ENCODE measurements at regions not wholly inside any gene's neighbourhood (a gene's known extent, or its start where the extent isn't known, plus 50 kb on each side); places are given as distances from the start of the nearest gene placed in this dataset.
"Not testable (repeated sequence)": the region's sequence is repeated elsewhere in the genome, so short reads cannot be mapped to it uniquely, and the experiment has no call there.

- intact Hi-C loops (cut with micrococcal nuclease) = loop anchor here (10.0 kb wide), 1 partner anchor 104 kb away; no protein-coding TSS in a partner anchor
- ATAC-seq (no peak), DNase-seq (no peak)
Measured at GRCh38 chr4:128450326-128451120, 162.9 kb upstream of the PGRMC2 start.

DNA sequence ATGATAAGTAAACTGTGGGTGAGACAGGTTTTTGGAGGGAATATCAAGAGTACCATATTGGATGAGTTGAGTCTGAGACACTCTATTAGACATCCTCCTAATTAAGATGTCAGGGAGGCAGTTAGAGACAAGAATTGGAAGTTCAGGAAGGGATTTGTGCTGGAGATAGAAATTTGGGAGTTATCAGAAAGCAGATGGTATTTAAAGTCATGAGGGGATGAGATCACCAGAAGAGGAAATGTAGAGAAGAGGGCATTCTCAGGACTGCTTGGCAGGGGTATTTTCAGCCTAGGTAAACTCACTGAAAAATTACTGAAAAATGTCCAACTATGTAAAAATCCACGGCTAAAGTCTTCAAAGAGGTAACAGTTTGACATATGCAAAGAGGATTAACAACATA, 161.6 kb upstream of the PGRMC2 start:
- intact Hi-C loops (cut with micrococcal nuclease) = no loop called here
- DNase-seq (no peak), ATAC-seq (no peak)

GRCh38 chr4:128444544-128445302, 157.1 kb upstream of the PGRMC2 start:
- intact Hi-C loops (cut with micrococcal nuclease) = no loop called here
- DNase-seq = no peak
- ATAC-seq = no peak

DNA sequence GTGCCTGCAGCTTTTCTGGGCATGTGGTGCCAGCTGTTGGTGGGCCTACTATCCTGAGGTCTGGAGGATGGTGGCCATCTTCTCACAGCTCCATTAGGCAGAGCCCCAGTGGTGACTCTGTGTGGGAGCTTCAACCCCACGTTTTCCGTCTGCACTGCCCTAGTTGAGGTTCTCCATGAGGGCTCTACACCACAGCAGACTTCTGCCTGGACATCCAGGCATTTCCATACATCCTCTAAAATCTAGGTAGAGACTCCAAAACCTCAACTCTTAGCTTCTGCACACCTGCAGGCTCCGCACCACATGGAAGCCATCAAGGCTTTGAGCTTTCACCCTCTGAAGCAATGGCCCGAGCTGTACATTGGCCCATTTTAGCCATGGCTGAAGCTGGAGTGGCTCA, 153.3 kb upstream of the PGRMC2 start:
- intact Hi-C loops (cut with micrococcal nuclease) = no loop called here
- no peak for ATAC-seq
- DNase-seq = no peak

- DNase-seq; intact Hi-C loops (cut with micrococcal nuclease); ATAC-seq: not testable (repeated sequence)
Measured at GRCh38 chr4:128437023-128437422, 149.4 kb upstream of the PGRMC2 start.

DNA sequence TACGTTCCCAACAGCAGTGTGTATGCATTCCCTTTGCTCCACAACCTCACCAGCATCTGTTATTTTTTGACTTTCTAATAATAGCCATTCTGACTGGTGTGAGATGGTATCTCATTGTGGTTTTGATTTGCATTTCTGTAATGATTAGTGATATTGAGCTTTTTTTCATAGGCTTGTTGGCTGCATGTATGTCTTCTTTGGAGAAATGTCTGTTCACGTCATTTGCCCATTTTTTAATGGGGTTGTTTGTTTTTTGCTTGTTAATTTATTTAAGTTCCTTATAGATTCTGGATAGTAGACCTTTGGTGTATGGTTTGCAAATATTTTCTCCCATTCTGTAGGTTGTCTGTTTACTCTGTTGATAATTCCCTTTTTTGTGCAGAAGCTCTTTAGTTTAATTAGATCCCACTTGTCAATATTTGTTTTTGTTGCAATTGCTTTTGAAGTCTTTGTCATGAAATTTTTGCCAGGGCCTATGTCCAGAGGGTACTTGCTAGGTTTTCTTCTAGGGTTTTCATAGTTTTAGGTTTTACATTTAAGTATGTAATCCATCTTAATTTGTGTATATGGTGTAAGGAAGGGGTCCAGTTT, 141.5 kb upstream of the PGRMC2 start:
- not testable (repeated sequence) for ATAC-seq, DNase-seq
- intact Hi-C loops (cut with micrococcal nuclease) = loop anchor here (10.0 kb wide), 1 partner anchor 436 kb away; no protein-coding TSS in a partner anchor

- intact Hi-C loops (cut with micrococcal nuclease) = loop anchor here (10.0 kb wide), 1 partner anchor 436 kb away; no protein-coding TSS in a partner anchor
- DNase-seq = no peak
- ATAC-seq = no peak
Measured at GRCh38 chr4:128428397-128428796, 140.8 kb upstream of the PGRMC2 start.

DNA sequence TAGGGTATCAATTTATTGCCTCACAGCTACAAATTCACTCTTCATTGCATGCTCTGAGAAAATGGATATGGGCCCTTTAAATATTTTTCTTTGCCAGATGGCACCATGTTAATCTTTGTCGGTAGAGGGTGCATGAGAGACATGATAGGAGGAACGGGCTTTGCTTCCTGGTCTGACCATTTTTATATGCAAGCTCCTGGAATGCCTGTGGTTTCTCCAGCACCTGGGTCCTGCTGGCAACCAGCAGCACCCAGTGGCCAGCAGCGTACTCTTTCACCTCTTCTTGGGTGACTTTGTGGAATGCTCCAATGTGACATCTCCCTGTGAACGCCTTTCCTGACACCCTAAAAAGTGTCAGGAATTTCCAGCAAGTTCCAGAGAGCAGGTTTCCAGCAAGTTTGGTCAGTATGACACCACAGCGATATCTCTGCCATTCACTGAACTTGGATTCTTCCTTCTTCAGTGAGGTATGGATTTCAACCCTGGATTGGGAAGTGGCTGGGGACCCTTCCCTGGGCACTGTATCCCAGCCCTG, 140.3 kb upstream of the PGRMC2 start:
- intact Hi-C loops (cut with micrococcal nuclease) = loop anchor here (10.0 kb wide), 1 partner anchor 437 kb away; no protein-coding TSS in a partner anchor
- DNase-seq (no peak), ATAC-seq (peak; percentile 81)

DNA sequence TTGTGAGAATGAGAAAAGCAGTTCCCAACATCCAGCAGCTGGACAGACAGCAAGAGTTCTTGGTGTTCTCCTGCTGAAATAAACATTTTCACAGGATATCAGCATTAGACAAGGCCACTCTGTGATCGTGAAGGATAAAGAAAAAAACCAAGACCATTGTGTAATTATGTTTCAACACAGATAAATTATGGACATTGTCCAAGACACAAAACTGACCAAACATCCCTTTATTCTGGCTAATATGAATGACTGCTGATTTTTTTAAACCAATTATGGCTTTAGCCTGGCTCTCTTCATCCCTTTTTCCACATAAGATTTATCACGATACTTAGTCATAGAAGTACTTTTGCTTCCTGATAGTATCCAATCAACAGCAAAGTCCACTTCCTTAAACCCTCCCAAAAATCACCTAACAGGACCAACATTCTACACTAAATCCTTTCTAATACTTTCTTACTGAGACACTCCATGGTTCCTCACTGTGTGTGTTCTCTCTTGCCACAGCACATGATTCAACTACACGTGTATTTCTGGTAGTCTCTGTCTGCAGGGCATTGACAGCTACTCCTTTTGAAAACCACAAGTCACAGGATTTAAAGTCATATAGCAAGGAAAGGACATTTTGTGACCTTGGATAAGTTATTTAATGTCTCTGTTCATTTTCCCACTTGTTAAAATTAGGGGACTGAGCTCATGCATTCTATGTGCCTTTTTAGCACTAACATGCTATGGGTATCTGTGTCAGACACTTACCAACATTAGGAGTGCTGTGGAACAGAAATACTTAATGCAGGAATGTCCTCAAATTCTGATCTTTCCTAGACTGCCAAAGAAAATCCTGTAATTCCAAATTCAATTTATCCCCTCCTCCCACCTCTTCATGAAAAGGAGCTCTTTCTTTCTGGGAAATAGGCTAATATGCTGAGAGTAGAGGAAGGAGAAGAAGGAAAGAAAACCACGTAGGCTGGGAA, 137.2 kb upstream of the PGRMC2 start:
- DNase-seq (no peak), ATAC-seq (peak; percentile 81)
- intact Hi-C loops (cut with micrococcal nuclease) = loop anchor here (10.0 kb wide), 1 partner anchor 440 kb away; no protein-coding TSS in a partner anchor

DNA sequence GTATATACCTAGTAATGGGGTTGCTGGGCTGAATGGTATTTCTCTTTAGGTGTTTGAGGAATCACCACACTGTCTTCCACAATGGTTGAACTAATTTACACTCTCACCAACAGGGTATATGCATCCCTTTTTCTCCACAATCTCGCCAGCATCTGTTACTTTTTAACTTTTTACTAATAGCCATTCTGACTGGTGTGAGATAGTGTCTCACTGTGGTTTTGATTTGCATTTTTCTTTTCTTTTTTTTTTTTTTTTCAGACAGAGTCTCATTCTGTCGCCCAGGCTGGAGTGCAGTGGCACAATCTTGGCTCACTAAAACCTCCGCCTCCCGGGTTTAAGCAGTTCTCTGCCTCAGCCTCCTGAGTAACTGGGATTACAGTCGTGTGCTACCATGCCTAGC, 134.7 kb upstream of the PGRMC2 start:
- intact Hi-C loops (cut with micrococcal nuclease) = loop anchor here (10.0 kb wide), 1 partner anchor 443 kb away; no protein-coding TSS in a partner anchor
- DNase-seq, ATAC-seq: not testable (repeated sequence)

- intact Hi-C loops (cut with micrococcal nuclease) = no loop called here
- ATAC-seq (no peak), DNase-seq (no peak)
Measured at GRCh38 chr4:128416921-128417320, 129.3 kb upstream of the PGRMC2 start.

GRCh38 chr4:128410037-128410436, 122.4 kb upstream of the PGRMC2 start:
- DNase-seq (no peak), ATAC-seq (no peak)
- intact Hi-C loops (cut with micrococcal nuclease) = no loop called here

- intact Hi-C loops (cut with micrococcal nuclease) = no loop called here
- ATAC-seq = no peak
- no peak for DNase-seq
Measured at GRCh38 chr4:128403586-128403985, 116.0 kb upstream of the PGRMC2 start.

DNA sequence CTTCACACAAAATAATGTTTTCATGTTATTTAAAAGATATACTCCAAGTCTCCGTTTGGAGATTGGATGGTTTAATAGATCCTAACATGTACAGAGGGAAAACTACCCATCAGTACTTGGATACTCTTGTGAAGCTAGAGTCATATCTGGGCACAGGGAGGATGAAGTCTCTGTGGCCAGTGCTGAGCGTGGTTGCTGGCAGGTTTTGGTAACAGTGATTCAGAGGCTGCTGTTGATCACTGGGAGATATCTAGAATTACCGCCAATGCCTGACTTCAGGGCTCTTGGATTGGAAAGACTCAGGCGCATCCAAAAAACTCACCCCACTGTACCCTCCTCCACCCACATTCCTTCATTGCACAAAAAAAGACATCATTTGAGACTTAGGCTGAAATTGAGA, 107.2 kb upstream of the PGRMC2 start:
- DNase-seq (no peak), ATAC-seq (no peak)
- intact Hi-C loops (cut with micrococcal nuclease) = no loop called here

DNA sequence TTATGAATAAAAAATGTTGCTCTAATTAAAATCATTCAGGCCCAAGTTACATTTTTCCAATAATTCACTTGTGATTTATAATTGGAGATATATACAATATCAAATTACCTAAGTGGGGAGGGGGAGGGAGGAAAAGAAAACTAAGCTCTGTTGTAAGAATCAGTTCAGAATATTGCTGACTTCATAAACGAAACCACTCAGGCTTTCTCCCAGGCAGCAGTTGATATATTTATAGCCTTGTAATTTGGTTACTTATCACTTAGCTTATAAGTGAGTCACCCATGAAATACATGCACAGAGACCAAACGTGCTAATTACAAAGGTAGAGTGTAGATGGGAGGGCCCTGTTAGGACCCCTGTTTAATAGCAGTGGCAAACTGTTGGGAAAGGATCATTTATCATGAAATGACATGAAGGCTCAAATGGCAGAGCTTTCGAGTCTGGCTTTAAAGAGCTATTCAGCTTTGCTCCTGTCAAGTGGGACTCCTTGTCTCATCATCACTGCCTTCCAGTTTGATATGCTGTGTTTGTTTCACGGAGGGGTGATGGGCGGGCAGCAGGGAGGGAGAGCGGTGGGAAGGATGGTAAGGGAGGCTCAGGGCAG, 105.6 kb upstream of the PGRMC2 start:
- intact Hi-C loops (cut with micrococcal nuclease) = no loop called here
- DNase-seq (no peak), ATAC-seq (peak; percentile 93)

GRCh38 chr4:128390475-128390996, 102.9 kb upstream of the PGRMC2 start:
- DNase-seq (no peak), ATAC-seq (no peak)
- intact Hi-C loops (cut with micrococcal nuclease) = no loop called here

- DNase-seq (no peak), ATAC-seq (no peak)
- intact Hi-C loops (cut with micrococcal nuclease) = no loop called here
Measured at GRCh38 chr4:128388796-128389195, 101.2 kb upstream of the PGRMC2 start.

- ATAC-seq = no peak
- intact Hi-C loops (cut with micrococcal nuclease) = no loop called here
- DNase-seq = no peak
Measured at GRCh38 chr4:128388352-128388630, 100.7 kb upstream of the PGRMC2 start.
